Cardiac muscle cell (in vitro differentiated cells and primary cell): ENCODE measurements at regions not wholly inside any gene's neighbourhood (a gene's known extent, or its start where the extent isn't known, plus 50 kb on each side); places are given as distances from the start of the nearest gene placed in this dataset.

Source experiments
- DNase-seq, 2 donors: peaks; one replicate each; pipeline versions ENCODE4 v3.0.0 to v3.0.0-alpha.2; 2010 to 2017; ENCODE audit warnings: low read depth in 1 of 2, low spot score in 1 of 2
- H3K27ac ChIP-seq: fragments of 200-600 bp; sonication (generic); 2 replicates; pipeline ENCODE4 v1.5.1; 2016
- H3K27me3 ChIP-seq: fragments of 200-600 bp; sonication (generic); 2 replicates; pipeline ENCODE4 v1.6.0; 2016; ENCODE audit warnings: control low read depth
- H3K36me3 ChIP-seq: fragments of 200-600 bp; sonication (generic); 2 replicates; pipeline ENCODE4 v1.5.1; 2016; ENCODE audit warnings: control low read depth
- H3K4me1 ChIP-seq: fragments of 200-600 bp; sonication (generic); 2 replicates; pipeline ENCODE4 v1.8.1; 2017; ENCODE audit warnings: low read depth, mild to moderate bottlenecking, mixed run types
- H3K4me3 ChIP-seq: fragments of 200-600 bp; sonication (generic); 2 replicates; pipeline ENCODE4 v1.5.1; 2016; ENCODE audit warnings: mild to moderate bottlenecking
- H3K9me3 ChIP-seq: fragments of 200-600 bp; sonication (generic); 2 replicates; pipeline ENCODE4 v1.5.1; 2017; ENCODE audit warnings: low read depth, mild to moderate bottlenecking, control low read depth
- TF ChIP-seq, protein P1 (sequence below): IDR thresholded peaks from 2 replicates; pipeline ENCODE4 v1.5.1; 2012; ENCODE audit warnings: low read depth, mild to moderate bottlenecking, low read length

- Histone ChIP-seq H3K9me3 (no peaks in the 10 kb centered on the region), H3K4me1 (peaks cover 17% of the 10 kb centered on the region), H3K27ac (no peak overlapping the region), H3K27me3 (no peaks in the 10 kb centered on the region), H3K36me3 (no peaks in the 10 kb centered on the region), H3K4me3 (no peak overlapping the region)
- DNase-seq: no peak
- TF ChIP-seq, protein P1, sequence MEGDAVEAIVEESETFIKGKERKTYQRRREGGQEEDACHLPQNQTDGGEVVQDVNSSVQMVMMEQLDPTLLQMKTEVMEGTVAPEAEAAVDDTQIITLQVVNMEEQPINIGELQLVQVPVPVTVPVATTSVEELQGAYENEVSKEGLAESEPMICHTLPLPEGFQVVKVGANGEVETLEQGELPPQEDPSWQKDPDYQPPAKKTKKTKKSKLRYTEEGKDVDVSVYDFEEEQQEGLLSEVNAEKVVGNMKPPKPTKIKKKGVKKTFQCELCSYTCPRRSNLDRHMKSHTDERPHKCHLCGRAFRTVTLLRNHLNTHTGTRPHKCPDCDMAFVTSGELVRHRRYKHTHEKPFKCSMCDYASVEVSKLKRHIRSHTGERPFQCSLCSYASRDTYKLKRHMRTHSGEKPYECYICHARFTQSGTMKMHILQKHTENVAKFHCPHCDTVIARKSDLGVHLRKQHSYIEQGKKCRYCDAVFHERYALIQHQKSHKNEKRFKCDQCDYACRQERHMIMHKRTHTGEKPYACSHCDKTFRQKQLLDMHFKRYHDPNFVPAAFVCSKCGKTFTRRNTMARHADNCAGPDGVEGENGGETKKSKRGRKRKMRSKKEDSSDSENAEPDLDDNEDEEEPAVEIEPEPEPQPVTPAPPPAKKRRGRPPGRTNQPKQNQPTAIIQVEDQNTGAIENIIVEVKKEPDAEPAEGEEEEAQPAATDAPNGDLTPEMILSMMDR: no peak
Measured at GRCh38 chr2:16323126-16323520, 342.5 kb downstream of the CYRIA start.

DNA sequence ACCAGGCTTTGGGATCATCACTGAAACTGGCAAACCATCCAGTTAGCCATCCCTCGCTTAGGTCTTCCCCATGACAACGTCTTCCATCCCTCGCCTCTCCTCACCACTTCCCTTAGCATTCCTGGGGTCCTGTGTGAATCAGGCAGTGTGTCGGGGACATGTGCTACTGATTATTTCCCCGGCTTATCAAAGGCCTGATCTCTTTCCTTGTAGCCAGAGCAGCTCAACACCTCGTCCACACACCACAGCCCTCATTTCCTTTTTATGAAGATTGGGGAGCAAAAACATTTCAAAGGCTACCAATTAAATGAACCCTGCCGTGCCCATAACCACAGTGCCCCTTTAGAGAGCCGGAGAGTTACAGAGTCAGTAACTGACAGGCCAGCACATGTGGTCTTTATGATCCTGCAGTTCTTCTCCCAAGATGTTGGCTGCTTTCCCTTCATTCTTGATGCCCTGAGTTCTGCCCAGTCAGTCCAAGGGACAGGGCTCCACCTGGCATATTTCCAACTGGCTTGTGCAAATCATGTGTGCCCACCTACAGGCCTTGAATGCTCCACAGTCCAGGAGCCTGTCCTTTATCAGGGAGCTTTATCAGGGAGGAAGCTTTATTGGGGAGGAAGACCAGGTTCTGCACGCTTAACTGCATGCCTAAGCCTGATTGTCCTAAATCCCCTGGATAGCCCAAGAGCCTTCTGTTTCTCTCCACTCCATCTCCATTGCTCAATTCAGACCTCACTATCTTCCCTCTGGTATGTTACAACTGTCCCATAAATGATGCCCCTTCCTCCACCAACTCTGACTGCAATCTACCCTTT lies 343.1 kb downstream of the CYRIA start:
- H3K27me3 ChIP-seq: no peaks in the 10 kb centered on the region
- H3K27ac ChIP-seq: no peak overlapping the region
- H3K9me3 ChIP-seq: no peaks in the 10 kb centered on the region
- TF ChIP-seq, protein P1: no peak
- DNase-seq: no peak
- no peaks in the 10 kb centered on the region for H3K36me3 ChIP-seq
- H3K4me1 ChIP-seq: peaks cover 24% of the 10 kb centered on the region
- H3K4me3 ChIP-seq: no peak overlapping the region

- TF ChIP-seq, protein P1: no peak
- DNase-seq: no peak
- Histone ChIP-seq H3K9me3 (no peaks in the 10 kb centered on the region), H3K4me1 (peaks cover 29% of the 10 kb centered on the region), H3K4me3 (no peak overlapping the region), H3K27me3 (no peaks in the 10 kb centered on the region), H3K36me3 (no peaks in the 10 kb centered on the region), H3K27ac (no peak overlapping the region)
Measured at GRCh38 chr2:16321872-16322271, 343.8 kb downstream of the CYRIA start.

DNA sequence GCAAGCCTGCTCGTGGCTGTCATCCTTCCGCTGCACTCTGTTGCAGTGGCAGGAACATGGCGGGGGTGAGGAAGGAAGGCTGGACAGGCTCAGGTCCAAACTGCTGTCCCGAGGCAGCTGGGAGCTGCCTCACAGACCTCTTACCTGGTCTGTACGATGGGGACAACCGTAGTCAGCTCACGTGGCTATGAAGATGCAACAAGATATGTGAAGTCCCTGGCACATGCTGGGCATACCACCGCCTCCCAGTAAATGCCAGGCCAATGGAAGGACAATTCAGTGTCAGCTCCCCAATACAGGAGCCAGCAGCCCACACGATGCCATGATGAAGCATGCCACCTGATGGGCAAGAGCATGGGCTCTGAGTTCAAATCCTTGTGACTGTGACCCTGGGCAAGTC lies 344.4 kb downstream of the CYRIA start:
- H3K4me1 ChIP-seq: peaks cover 33% of the 10 kb centered on the region

DNA sequence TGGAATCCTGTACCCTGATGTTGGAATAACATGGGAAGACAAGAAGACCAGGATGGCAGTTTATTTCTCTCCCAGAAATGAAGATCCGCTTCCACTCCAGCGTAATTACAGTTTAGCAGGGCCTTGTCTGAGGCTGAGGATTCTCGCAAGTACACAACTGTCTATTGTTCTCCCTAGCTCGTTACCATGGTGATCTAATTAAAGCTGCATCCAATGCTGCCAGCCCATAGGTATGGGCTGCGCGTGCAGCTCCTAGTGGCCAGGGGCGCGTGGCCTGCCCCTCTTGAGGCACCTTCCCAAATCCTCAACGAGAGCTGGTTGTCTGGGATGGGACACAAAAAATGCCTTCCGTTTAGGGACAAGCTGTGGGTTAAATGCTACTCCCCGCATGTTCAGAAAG lies 344.9 kb downstream of the CYRIA start:
- no peaks in the 10 kb centered on the region for H3K27me3 ChIP-seq
- no peak overlapping the region for H3K4me3 ChIP-seq
- no peak for DNase-seq
- H3K9me3 ChIP-seq: no peaks in the 10 kb centered on the region
- peaks cover 38% of the 10 kb centered on the region for H3K4me1 ChIP-seq
- H3K27ac ChIP-seq: no peak overlapping the region
- TF ChIP-seq, protein P1: no peak
- H3K36me3 ChIP-seq: no peaks in the 10 kb centered on the region

More for the DNA sequence above, 344.4 kb downstream of the CYRIA start:
- H3K36me3 ChIP-seq: no peaks in the 10 kb centered on the region
- TF ChIP-seq, protein P1: no peak
- H3K4me3 ChIP-seq: no peak overlapping the region
- no peaks in the 10 kb centered on the region for H3K9me3 ChIP-seq
- H3K27me3 ChIP-seq: no peaks in the 10 kb centered on the region
- DNase-seq: no peak
- H3K27ac ChIP-seq: no peak overlapping the region
